Upper lobe of right lung (tissue), 1 donor: ENCODE measurements at regions not wholly inside any gene's neighbourhood (a gene's known extent, or its start where the extent isn't known, plus 50 kb on each side); places are given as distances from the start of the nearest gene placed in this dataset.

ENCODE experiments used
- ATAC-seq: fragments of 200-7000 bp; cut with Tn5 transposase; one replicate; pipeline ENCODE4 v1.9.1; 2020; ENCODE audit warnings: mild to moderate bottlenecking, moderate library complexity
- DNase-seq: peaks from one replicate; pipeline ENCODE4 v3.0.0-alpha.2; 2020
- H3K27ac ChIP-seq: fragments of 200-600 bp; one replicate; pipeline ENCODE4 v1.8.0; 2022
- H3K27me3 ChIP-seq: fragments of 200-600 bp; one replicate; pipeline ENCODE4 v1.8.0; 2022; ENCODE audit warnings: mild to moderate bottlenecking
- H3K36me3 ChIP-seq: fragments of 200-600 bp; one replicate; pipeline ENCODE4 v1.8.0; 2022
- H3K4me1 ChIP-seq: fragments of 200-600 bp; one replicate; pipeline ENCODE4 v1.8.0; 2022
- H3K4me3 ChIP-seq: fragments of 200-600 bp; one replicate; pipeline ENCODE4 v1.8.0; 2022; ENCODE audit warnings: mild to moderate bottlenecking
- H3K9me3 ChIP-seq: fragments of 200-600 bp; one replicate; pipeline ENCODE4 v1.8.0; 2022
- CTCF ChIP-seq: fragments of 200-600 bp; IDR thresholded peaks from one replicate; pipeline ENCODE4 v1.8.0; 2022; ENCODE audit warnings: antibody characterized with exemption
- intact Hi-C: fragments of 100-400 bp; cut with DNase I; formaldehyde crosslinking; loops from one replicate; pipeline ENCODE4 v1.11.0; 2022
- donor health status: DM: no; HTN: yes; CAD: no; lungs with severe emphysema.

- Histone ChIP-seq H3K27ac (no peak overlapping the region), H3K4me3 (no peak overlapping the region), H3K36me3 (no peaks in the 10 kb centered on the region), H3K9me3 (no peaks in the 10 kb centered on the region), H3K27me3 (no peaks in the 10 kb centered on the region), H3K4me1 (no peaks in the 10 kb centered on the region)
- no peak for ATAC-seq
- TF ChIP-seq CTCF, result no peak
- intact Hi-C loops, result no loop called here
- no peak for DNase-seq
Measured at GRCh38 chr12:108054496-108054895, 74.6 kb upstream of the WSCD2 start.

- intact Hi-C loops, result no loop called here
- H3K27me3 ChIP-seq, result no peaks in the 10 kb centered on the region
- DNase-seq, result no peak
- ATAC-seq, result no peak
- H3K4me1 ChIP-seq, result no peaks in the 10 kb centered on the region
- H3K27ac ChIP-seq, result no peak overlapping the region
- H3K9me3 ChIP-seq, result no peaks in the 10 kb centered on the region
- no peak overlapping the region for H3K4me3 ChIP-seq
- no peak for TF ChIP-seq CTCF
- H3K36me3 ChIP-seq, result no peaks in the 10 kb centered on the region
Measured at GRCh38 chr12:108055141-108055540, 73.9 kb upstream of the WSCD2 start.

GRCh38 chr12:108060067-108060466 lies 69.0 kb upstream of the WSCD2 start:
- Histone ChIP-seq H3K9me3 (no peaks in the 10 kb centered on the region), H3K4me3 (no peak overlapping the region), H3K36me3 (no peaks in the 10 kb centered on the region), H3K4me1 (no peaks in the 10 kb centered on the region), H3K27me3 (peaks cover 11% of the 10 kb centered on the region), H3K27ac (no peak overlapping the region)
- intact Hi-C loops, result no loop called here
- DNase-seq (no peak), ATAC-seq (no peak)
- TF ChIP-seq CTCF, result no peak

GRCh38 chr12:108060903-108061302 lies 68.2 kb upstream of the WSCD2 start:
- ATAC-seq (peak; percentile 20), DNase-seq (no peak)
- Histone ChIP-seq H3K27ac (no peak overlapping the region), H3K4me3 (no peak overlapping the region), H3K9me3 (no peaks in the 10 kb centered on the region), H3K36me3 (no peaks in the 10 kb centered on the region), H3K4me1 (no peaks in the 10 kb centered on the region), H3K27me3 (peaks cover 11% of the 10 kb centered on the region)
- no peak for TF ChIP-seq CTCF
- intact Hi-C loops, result no loop called here

GRCh38 chr12:108063192-108063591 lies 65.9 kb upstream of the WSCD2 start:
- no peak for DNase-seq
- intact Hi-C loops, result no loop called here
- peaks cover 15% of the 10 kb centered on the region for H3K27me3 ChIP-seq
- TF ChIP-seq CTCF, result peak; percentile 25
- no peaks in the 10 kb centered on the region for H3K9me3 ChIP-seq
- H3K36me3 ChIP-seq, result no peaks in the 10 kb centered on the region
- H3K4me1 ChIP-seq, result no peaks in the 10 kb centered on the region
- H3K27ac ChIP-seq, result no peak overlapping the region
- ATAC-seq, result no peak
- H3K4me3 ChIP-seq, result no peak overlapping the region

- Histone ChIP-seq H3K27me3 (peaks cover 20% of the 10 kb centered on the region), H3K36me3 (no peaks in the 10 kb centered on the region), H3K4me3 (no peak overlapping the region), H3K9me3 (no peaks in the 10 kb centered on the region), H3K27ac (no peak overlapping the region), H3K4me1 (no peaks in the 10 kb centered on the region)
- ATAC-seq (no peak), DNase-seq (no peak)
- intact Hi-C loops, result no loop called here
- TF ChIP-seq CTCF, result no peak
Measured at GRCh38 chr12:108065069-108065468, 64.0 kb upstream of the WSCD2 start.
